ENCODE measurements at regions not wholly inside any gene's neighbourhood (a gene's known extent, or its start where the extent isn't known, plus 50 kb on each side); places are given as distances from the start of the nearest gene placed in this dataset.

DNA sequence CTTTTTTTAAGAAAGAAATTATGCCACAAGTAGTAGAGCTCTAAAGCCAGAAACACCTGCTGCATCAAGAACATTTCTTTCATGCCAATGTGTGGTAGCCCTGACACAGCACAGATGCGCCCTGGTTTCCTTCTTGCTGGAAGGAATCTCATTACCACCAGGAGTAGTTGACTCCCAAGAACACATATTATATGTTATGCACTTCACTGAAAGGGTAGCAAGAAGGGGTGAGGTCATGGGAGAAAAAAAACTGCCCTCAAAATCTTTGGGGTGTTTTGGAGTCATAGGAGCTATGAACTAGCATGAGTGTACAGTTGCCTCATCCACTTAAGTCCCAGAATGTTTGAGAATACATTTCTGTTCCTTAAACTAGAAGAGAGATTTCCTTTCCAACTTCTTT lies 185.8 kb upstream of the C1QTNF7 start:
- no peak overlapping the region for H3K27ac ChIP-seq
- no peaks in the 10 kb centered on the region for H3K27me3 ChIP-seq
- no peaks in the 10 kb centered on the region for H3K36me3 ChIP-seq
- H3K9me3 ChIP-seq: no peaks in the 10 kb centered on the region
- H3K4me3 ChIP-seq (ENCODE audit: low read depth in 1 of 2, low read length in 1 of 2): no peak overlapping the region
- no peak for TF ChIP-seq CTCF (IDR thresholded peaks at IDR 0.05)
- H3K4me1 ChIP-seq (ENCODE audit: control insufficient read depth in 1 of 2, insufficient read depth in 1 of 2, low read depth in 1 of 2, low read length in 1 of 2): no peaks in the 10 kb centered on the region

DNA sequence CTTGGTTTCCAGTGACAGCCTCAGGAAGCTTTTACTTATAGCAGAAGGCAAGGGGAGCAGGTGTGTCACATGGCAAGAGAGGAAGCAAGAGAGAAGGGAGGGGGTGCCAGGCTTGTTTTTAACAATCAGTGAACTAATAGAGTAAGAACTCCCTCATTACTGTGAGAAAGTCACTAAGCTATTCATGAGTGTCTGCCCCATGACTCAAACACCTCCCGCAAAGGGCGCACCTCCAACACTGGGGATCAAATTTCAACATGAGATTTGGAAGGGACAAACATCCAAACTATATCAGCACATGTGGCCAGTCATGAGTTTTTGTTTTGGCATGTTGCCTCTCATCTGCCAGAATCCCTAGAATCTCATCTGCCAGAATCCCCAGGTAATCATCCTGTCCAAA lies 183.5 kb upstream of the C1QTNF7 start:
- Histone ChIP-seq H3K36me3 (no peaks in the 10 kb centered on the region), H3K4me3 (ENCODE audit: low read depth in 1 of 2, low read length in 1 of 2) (no peak overlapping the region), H3K9me3 (no peaks in the 10 kb centered on the region), H3K27me3 (no peaks in the 10 kb centered on the region), H3K4me1 (ENCODE audit: control insufficient read depth in 1 of 2, insufficient read depth in 1 of 2, low read depth in 1 of 2, low read length in 1 of 2) (no peaks in the 10 kb centered on the region), H3K27ac (no peak overlapping the region)
- TF ChIP-seq CTCF (IDR thresholded peaks at IDR 0.05): no peak

DNA sequence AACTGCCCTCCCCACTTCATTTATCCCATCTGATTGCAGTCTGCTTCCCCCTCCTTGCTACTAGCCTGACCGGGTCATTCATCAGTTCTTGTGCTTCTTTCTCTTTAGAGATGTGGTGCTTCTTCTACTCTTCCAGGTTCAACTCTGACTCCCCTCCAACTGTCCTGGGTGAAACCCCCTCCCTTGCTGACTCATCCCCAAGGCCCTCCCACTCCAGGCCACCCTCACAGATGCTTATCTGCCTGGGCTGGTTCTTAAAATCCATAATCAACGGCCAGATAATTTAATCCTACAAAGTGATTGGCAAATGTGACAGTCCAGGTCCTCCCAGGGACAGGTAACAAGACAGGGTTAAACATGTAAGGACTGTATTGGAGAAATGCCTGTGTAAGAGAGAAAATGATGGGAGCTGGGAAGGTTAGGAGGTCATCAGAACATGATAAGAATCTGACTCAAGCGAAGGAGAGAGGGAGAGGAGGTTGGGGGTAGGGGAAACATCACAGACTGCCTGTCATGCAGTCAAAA lies 182.8 kb upstream of the C1QTNF7 start:
- Histone ChIP-seq H3K9me3 (no peaks in the 10 kb centered on the region), H3K36me3 (no peaks in the 10 kb centered on the region), H3K27me3 (no peaks in the 10 kb centered on the region), H3K4me3 (ENCODE audit: low read depth in 1 of 2, low read length in 1 of 2) (no peak overlapping the region), H3K4me1 (ENCODE audit: control insufficient read depth in 1 of 2, insufficient read depth in 1 of 2, low read depth in 1 of 2, low read length in 1 of 2) (no peaks in the 10 kb centered on the region), H3K27ac (no peak overlapping the region)
- TF ChIP-seq CTCF (IDR thresholded peaks at IDR 0.05): no peak

GRCh38 chr4:15250021-15250441 lies 177.8 kb upstream of the C1QTNF7 start:
- no peak overlapping the region for H3K27ac ChIP-seq
- H3K27me3 ChIP-seq: no peaks in the 10 kb centered on the region
- no peaks in the 10 kb centered on the region for H3K9me3 ChIP-seq
- H3K4me3 ChIP-seq (ENCODE audit: low read depth in 1 of 2, low read length in 1 of 2): no peak overlapping the region
- peaks cover 17 to 19% of the 10 kb centered on the region in 2 experiments for H3K4me1 ChIP-seq (ENCODE audit: control insufficient read depth in 1 of 2, insufficient read depth in 1 of 2, low read depth in 1 of 2, low read length in 1 of 2)
- no peaks in the 10 kb centered on the region for H3K36me3 ChIP-seq
- no peak for TF ChIP-seq CTCF (IDR thresholded peaks at IDR 0.05)

DNA sequence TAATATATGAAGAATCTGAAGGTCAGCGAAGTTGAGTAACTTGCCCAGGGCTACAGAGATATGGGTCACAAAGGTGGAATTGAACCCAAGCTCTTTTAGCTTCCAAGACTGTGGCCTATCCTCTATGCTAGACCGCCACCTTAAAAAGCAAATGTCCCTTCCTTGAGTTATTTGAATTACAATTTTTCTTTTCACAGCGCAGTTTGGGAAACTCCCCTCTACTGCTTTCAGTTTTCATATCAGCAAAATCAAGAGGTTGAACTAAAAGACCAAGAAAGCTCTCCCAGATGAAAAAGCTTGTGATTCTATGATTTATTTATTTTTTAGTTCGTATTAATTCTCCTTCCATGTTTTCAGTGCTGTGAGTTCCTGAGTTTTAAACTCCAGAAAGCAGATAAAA lies 174.5 kb upstream of the C1QTNF7 start:
- Histone ChIP-seq H3K36me3 (no peaks in the 10 kb centered on the region), H3K9me3 (no peaks in the 10 kb centered on the region), H3K27ac (peak overlapping the region; percentile 79), H3K4me3 (ENCODE audit: low read depth in 1 of 2, low read length in 1 of 2) (no peak overlapping the region), H3K27me3 (no peaks in the 10 kb centered on the region), H3K4me1 (ENCODE audit: control insufficient read depth in 1 of 2, insufficient read depth in 1 of 2, low read depth in 1 of 2, low read length in 1 of 2) (peaks cover 22 to 26% of the 10 kb centered on the region in 2 experiments)
- no peak for TF ChIP-seq CTCF (IDR thresholded peaks at IDR 0.05)

Measured in neutrophil (primary cell).